OCI-LY1 (cell line): ENCODE measurements at regions not wholly inside any gene's neighbourhood (a gene's known extent, or its start where the extent isn't known, plus 50 kb on each side); places are given as distances from the start of the nearest gene placed in this dataset.
"Not testable (repeated sequence)": the region's sequence is repeated elsewhere in the genome, so short reads cannot be mapped to it uniquely, and the experiment has no call there.

Source experiments
- H2AFZ ChIP-seq: fragments of 200-600 bp; sonication (generic), shearing (Covaris generic); 2 replicates; pipeline ENCODE4 v1.6.0; 2014; ENCODE audit warnings: antibody characterized with exemption, mild to moderate bottlenecking, low read length
- H3F3A ChIP-seq: fragments of 200-600 bp; sonication (generic), shearing (Covaris generic); 2 replicates; pipeline ENCODE4 v1.6.0; 2014; ENCODE audit warnings: mild to moderate bottlenecking, antibody characterized with exemption, low read length, moderate library complexity; ENCODE audit not compliant: insufficient read depth
- H3K27ac ChIP-seq: fragments of 200-600 bp; sonication (generic); 2 replicates; pipeline ENCODE4 v1.5.1; 2014; ENCODE audit warnings: low read length, mixed run types, mild to moderate bottlenecking, low read depth; ENCODE audit not compliant: poor library complexity, severe bottlenecking
- H3K27me3 ChIP-seq: fragments of 200-600 bp; sonication (generic); 2 replicates; pipeline ENCODE4 v1.6.0; 2014; ENCODE audit warnings: antibody characterized with exemption, mild to moderate bottlenecking, low read length, moderate library complexity; ENCODE audit not compliant: insufficient read depth
- H3K36me3 ChIP-seq: fragments of 200-600 bp; sonication (generic); 2 replicates; pipeline ENCODE4 v1.6.1; 2014; ENCODE audit warnings: mild to moderate bottlenecking, antibody characterized with exemption, low read length, moderate library complexity, mixed read lengths; ENCODE audit not compliant: insufficient read depth
- H3K4me1 ChIP-seq: fragments of 200-600 bp; sonication (generic); 2 replicates; pipeline ENCODE4 v1.5.1; 2014; ENCODE audit warnings: mild to moderate bottlenecking, low read length, moderate library complexity; ENCODE audit not compliant: insufficient read depth, severe bottlenecking
- H3K4me2 ChIP-seq: fragments of 200-600 bp; sonication (generic), shearing (Covaris generic); 2 replicates; pipeline ENCODE4 v1.6.1; 2014; ENCODE audit warnings: low read length
- H3K4me3 ChIP-seq: fragments of 200-600 bp; sonication (generic); 2 replicates; pipeline ENCODE4 v1.5.1; 2014; ENCODE audit warnings: low read length, low read depth, mild to moderate bottlenecking, mixed read lengths; ENCODE audit not compliant: poor library complexity, severe bottlenecking
- H3K79me2 ChIP-seq: fragments of 200-600 bp; shearing (Covaris generic); 2 replicates; pipeline ENCODE4 v1.6.1; 2016; ENCODE audit warnings: mixed run types, low read length, mixed read lengths; ENCODE audit not compliant: insufficient read depth
- H3K9ac ChIP-seq: fragments of 200-600 bp; sonication (generic), shearing (Covaris generic); 2 replicates; pipeline ENCODE4 v1.6.1; 2014; ENCODE audit warnings: mild to moderate bottlenecking, low read length, mixed read lengths
- H3K9me2 ChIP-seq: fragments of 200-600 bp; sonication (generic), shearing (Covaris generic); 2 replicates; pipeline ENCODE4 v1.6.1; 2014; ENCODE audit warnings: low read depth, mild to moderate bottlenecking, low read length, mixed read lengths
- H3K9me3 ChIP-seq: fragments of 200-600 bp; shearing (Covaris generic); 2 replicates; pipeline ENCODE4 v1.6.1; 2014; ENCODE audit warnings: low read length, mixed read lengths
- H4K20me1 ChIP-seq: fragments of 200-600 bp; sonication (generic), shearing (Covaris generic); 2 replicates; pipeline ENCODE4 v1.6.0; 2016; ENCODE audit warnings: mild to moderate bottlenecking, low read length; ENCODE audit not compliant: insufficient read depth
- CTCF ChIP-seq: fragments of 200-600 bp; sonication (generic), shearing (Covaris generic); IDR thresholded peaks from 2 replicates; pipeline ENCODE4 v1.5.1; 2017; ENCODE audit warnings: mild to moderate bottlenecking, antibody characterized with exemption, low read length, moderate library complexity, mixed read lengths
- EZH2 ChIP-seq: fragments of 200-600 bp; sonication (generic), shearing (Covaris generic); IDR thresholded peaks from 2 replicates; pipeline ENCODE4 v1.8.0; 2017; ENCODE audit warnings: borderline replicate concordance, mixed run types, mild to moderate bottlenecking, antibody characterized with exemption, low read length, moderate library complexity, mixed read lengths

GRCh38 chr14:105911006-105911847, 384.8 kb downstream of the TMEM121 start:
- Histone ChIP-seq H3K4me2 (no peak overlapping the region), H4K20me1 (no peaks in the 10 kb centered on the region), H3K9me2 (no peaks in the 10 kb centered on the region), H3K4me3 (no peak overlapping the region), H3K36me3 (no peaks in the 10 kb centered on the region), H3K79me2 (no peaks in the 10 kb centered on the region), H3K27me3 (peaks cover 7% of the 10 kb centered on the region; the same call in 1 of the 2 replicates), H3K9ac (no peak overlapping the region), H3K4me1 (no peaks in the 10 kb centered on the region), H2AFZ (no peak overlapping the region), H3F3A (no peaks in the 10 kb centered on the region), H3K27ac (no peak overlapping the region), H3K9me3 (no peaks in the 10 kb centered on the region)
- TF ChIP-seq EZH2 (no peak), CTCF (no peak)

GRCh38 chr14:105911848-105912292, 385.5 kb downstream of the TMEM121 start:
- H4K20me1 ChIP-seq, H3K79me2 ChIP-seq, H3K4me1 ChIP-seq, H3K9me3 ChIP-seq, H3K27ac ChIP-seq, H2AFZ ChIP-seq, H3K4me2 ChIP-seq, H3K9ac ChIP-seq, H3K36me3 ChIP-seq, H3K9me2 ChIP-seq, H3K4me3 ChIP-seq, H3K27me3 ChIP-seq, H3F3A ChIP-seq: not testable (repeated sequence)

DNA sequence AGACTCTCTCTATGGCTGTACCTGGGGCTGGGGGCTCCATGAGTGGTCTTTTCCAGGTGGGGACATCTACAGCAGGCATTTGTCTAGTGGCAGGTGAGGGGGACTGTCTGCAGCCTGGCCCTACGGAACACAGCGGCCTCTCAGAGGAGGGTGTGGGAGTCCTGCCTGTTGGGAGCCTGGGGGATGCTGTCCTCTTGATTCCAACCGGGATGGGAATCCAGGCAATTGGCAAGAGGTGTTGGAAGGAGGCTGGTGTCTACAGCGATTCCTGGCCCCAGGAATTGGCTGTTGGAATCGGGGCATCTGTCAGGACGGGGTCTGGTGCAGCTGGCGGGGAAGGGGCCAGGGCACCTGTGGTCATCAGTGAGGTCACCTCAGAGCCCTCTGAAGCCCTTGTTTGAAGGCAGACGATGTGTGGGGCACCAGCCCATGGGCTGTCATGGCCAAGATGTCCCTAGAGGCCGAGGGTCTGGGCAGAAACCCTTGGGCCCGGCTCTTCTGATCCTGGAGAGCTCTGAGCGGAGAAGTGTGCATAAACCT, 386.3 kb downstream of the TMEM121 start:
- Histone ChIP-seq H3K4me2 (no peak overlapping the region), H3K9me3 (no peaks in the 10 kb centered on the region)

DNA sequence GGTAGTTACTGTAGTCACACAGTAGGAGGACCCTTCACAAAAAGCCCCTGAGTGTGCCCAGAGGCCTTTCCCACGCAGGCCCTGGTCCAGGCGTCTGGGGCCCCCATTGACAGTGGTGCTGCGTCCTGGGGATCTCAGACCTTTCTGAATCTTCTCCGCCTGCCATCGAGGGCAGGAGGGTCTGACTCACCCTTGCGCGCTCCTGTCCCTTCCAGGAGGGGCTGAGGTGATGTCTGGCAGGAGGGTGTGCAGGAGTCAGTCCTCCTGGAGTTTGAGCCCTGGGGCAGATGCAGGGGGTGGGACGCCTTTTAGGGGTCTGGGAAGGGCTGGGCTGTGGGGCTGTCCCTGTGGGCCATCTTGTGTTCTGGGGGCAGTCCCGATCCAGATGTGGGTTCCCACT, 386.8 kb downstream of the TMEM121 start:
- no peak overlapping the region for H3K9ac ChIP-seq

More for the DNA sequence above, 386.3 kb downstream of the TMEM121 start:
- Histone ChIP-seq H3K9me2 (no peaks in the 10 kb centered on the region), H3K27me3 (no peaks in the 10 kb centered on the region; the same call in 1 of the 2 replicates), H3K4me3 (no peak overlapping the region), H3K79me2 (no peaks in the 10 kb centered on the region), H3K9ac (no peak overlapping the region), H2AFZ (no peak overlapping the region), H4K20me1 (no peaks in the 10 kb centered on the region), H3K27ac (no peak overlapping the region), H3K36me3 (no peaks in the 10 kb centered on the region), H3K4me1 (no peaks in the 10 kb centered on the region), H3F3A (no peaks in the 10 kb centered on the region)
- TF ChIP-seq EZH2 = no peak

More for the DNA sequence above, 386.8 kb downstream of the TMEM121 start:
- Histone ChIP-seq H3K4me2 (no peak overlapping the region), H3K4me1 (no peaks in the 10 kb centered on the region), H3K4me3 (no peak overlapping the region), H3K79me2 (no peaks in the 10 kb centered on the region), H2AFZ (no peak overlapping the region), H3K36me3 (no peaks in the 10 kb centered on the region), H3K27ac (no peak overlapping the region), H3K9me2 (no peaks in the 10 kb centered on the region), H4K20me1 (no peaks in the 10 kb centered on the region), H3K27me3 (no peaks in the 10 kb centered on the region; the same call in 1 of the 2 replicates), H3F3A (no peaks in the 10 kb centered on the region), H3K9me3 (no peaks in the 10 kb centered on the region)
- TF ChIP-seq CTCF = no peak
